HUDEP-2 (cell line): ENCODE measurements at regions not wholly inside any gene's neighbourhood (a gene's known extent, or its start where the extent isn't known, plus 50 kb on each side); places are given as distances from the start of the nearest gene placed in this dataset.
A peak's percentile ranks its signal among the peaks of the same experiment; 100 is the strongest.
"Not testable (repeated sequence)": the region's sequence is repeated elsewhere in the genome, so short reads cannot be mapped to it uniquely, and the experiment has no call there.

Experiments
- DNase-seq, 76 experiments: peaks; one replicate each; lab custom pipeline; 2025; ENCODE audit not compliant: unreplicated experiment in 76 of 76; lab: John Stamatoyannopoulos, UW

DNA sequence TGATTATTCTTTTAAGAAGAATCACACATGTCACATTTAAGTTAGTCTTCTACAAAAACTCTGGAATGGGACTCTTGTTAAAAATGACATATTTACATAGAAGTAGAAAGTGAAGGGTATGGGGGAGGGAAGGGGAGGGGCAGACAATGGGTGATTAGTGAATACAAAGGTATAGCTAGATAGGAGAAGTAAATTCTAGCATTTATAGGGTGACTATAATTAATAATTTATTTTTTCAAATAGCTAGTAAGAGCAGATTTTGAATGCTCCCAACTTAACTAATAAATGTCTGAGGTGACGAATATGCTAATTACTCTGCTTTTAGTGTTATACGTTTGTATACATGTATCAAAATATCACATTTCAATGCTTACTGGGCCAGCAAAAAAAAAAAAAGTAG, 59.4 kb downstream of the BLTP3B start:
- DNase-seq, result no peak

DNA sequence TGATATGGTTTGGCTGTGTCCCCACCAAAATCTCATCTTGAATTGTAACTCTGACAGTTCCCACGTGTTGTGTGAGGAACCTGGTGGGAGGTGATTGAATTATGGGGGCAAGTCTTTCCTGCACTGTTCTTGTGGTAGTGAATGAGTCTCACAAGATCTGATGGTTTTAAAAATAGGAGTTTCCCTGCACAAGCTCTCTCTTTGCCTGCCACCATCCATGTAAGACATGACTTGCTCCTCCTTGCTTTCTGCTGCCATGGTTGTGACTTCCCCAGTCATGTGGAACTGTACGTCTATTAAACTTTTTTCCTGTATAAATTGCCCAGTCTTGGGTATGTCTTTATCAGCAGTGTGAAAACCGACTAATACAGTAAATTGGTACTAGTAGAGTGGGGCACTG, 63.9 kb downstream of the BLTP3B start:
- DNase-seq, result not testable (repeated sequence)

DNA sequence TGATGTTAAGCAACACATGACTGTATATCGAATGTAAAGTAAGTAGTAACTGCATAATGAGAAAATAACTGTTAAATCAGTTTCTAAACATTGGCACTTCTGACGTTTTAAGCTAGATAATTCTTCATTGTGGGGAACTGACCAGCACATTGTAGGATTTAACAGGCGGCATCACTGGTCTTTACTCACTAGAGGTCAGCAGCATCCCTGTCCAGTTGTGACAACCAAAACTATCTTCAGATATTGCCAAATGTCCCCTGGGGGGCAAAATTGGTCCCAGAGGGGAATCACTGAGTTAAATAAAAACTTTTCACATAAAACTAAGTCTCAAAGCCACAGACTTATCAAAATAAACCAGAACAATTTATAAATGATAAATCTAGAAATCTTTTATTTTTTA, 65.3 kb downstream of the BLTP3B start:
- DNase-seq, result peak in 1 of 76 experiments; percentile 2

DNA sequence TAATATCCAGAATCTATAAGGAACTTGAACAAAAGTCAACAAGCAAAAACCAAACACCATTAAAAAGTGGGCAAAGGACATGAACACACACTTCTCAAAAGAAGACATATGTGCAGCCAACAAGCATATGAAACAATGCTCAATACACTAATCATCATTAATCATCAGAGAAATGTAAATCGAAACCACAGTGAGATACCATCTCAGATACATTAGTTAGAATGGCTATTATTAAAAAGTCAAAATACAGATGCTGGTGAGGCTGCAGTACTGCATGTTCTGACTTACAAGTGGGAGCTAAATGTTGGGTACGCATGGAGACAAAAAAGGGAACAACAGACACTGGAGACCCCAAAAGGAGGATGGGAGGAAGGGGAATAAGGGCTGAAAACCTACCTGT, 67.1 kb downstream of the BLTP3B start:
- no peak for DNase-seq

DNA sequence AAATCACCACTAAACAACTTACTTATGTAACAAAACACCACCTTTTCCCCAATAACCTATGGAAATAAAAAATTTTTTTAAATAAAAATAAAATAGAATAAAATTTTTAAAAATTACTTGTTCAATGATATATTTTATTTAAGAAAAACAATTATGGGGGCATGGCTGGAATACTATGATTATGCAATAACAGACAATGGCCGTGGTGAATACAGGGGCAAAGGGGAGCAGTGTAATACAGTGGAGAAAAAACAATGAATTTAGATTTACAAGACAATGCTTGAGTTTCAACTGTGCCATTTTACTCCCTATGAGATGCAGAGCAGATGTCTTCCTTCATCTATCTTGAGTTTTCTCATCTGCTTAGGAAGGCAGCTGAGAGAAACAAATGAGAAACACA, 72.9 kb downstream of the BLTP3B start:
- DNase-seq, result no peak

DNA sequence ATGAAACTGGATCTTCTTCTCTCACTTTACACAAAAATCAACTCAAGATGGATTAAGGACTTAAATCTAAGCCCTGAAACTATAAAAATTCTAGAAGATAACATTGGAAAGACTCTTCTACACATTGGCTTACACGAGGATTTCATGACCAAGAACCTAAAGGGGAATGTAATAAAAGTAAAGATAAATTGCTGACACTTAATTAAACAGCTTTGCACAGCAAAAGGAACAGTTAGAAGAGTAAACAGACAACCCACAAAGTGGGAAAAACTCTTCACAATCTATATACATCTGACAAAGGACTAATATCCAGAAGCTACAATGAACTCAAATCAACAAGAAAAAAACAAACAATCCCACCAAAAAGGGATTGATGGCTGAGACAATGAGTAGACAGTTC, 74.4 kb downstream of the BLTP3B start:
- no peak for DNase-seq

DNA sequence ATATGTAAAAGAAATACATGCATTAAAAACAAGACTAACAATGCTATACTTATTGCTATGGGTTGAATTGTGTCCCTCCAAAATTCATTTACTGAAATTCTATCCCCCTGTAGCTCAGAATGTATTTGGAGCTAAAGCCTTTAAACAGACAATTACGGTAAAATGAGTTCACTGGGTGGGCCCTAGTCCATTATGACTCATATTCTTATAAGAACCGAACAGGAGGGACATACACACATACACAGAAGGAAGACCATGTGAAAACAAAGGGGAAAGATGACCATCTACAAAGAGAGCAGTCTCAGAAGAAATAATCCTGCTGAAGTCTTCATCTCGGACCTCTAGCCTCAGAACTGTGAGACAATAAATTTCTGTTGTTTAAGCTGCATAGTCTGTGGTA, 77.1 kb upstream of the ANKS1B start:
- no peak for DNase-seq

DNA sequence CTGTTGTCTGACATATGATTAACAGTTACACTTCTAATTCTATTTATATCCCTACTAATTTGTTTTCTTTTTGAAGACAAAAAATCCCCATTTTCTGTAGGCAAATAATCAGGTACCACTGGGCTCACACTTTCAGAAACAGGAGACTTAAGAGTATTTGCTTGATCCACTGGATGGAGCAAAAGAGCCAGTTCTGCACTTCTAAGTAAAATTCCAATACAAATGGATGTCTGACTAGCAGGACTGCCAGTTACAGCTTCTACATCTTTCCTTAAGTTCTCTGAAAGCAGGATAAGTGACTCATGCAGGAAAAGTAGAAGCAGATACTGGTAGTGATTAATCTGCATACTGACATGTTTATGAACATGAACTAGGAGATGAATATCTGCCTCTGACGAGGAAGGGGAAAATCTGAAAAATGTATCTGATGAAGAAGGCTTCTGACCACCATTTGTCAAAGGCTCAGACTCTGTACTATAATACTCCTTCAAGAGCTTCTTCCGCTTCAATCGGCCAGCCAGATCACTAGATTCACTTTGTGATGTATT, 73.8 kb upstream of the ANKS1B start:
- DNase-seq, result no peak

DNA sequence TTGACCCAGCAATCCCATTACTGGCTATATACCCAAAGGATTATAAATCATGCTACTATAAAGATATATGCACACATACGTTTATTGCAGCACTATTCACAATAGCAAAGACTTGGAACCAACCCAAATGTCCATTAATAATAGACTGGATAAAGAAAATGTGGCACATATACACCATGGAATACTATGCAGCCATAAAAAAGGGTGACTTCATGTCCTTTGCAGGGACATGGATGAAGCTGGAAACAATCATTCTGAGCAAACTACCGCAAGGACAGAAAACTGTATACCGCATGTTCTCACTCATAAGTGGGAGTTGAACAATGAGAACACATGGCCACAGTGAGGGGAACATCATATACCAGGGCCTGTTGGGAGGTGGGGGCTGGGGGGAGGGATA, 61.5 kb upstream of the ANKS1B start:
- DNase-seq, result not testable (repeated sequence)

DNA sequence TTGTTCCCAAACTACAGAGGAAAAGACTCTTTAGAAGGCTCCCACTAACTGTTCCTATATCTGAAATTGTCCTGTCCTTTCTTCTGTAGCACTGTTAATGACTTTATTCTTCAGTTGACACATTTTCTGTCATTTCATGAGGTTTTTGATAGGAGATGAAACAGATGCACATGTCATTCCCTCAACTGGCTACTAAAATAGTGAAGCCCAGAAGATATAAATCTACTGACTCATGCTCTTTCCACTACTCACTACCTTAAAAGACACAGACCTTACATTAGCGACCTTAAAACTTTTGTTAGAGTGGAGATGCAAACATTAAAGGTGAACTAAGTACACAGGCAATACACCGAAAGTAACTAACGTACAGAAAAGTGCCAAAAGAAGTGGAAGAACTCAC, 59.5 kb upstream of the ANKS1B start:
- DNase-seq, result peak in 3 of 76 experiments; percentile 2 to 22 (median 18)

DNA sequence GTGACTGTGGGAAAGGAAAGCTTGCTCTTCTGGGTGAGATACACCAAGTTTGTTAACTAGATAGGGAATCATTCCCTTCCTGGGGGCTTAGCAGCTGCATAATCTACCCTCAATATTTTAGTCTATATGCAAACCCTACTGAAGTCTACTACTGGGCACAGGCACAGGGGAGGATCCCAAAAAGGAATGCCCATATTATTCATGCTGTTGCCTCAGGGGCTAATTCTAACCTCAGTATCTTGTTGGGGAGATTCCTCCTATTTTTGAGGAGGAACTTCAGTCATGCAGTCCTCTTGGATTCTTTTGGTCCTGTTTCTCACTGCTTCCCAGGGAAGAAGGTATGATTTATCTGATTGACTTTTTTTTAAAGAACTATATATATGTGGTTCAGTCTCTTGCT, 58.9 kb upstream of the ANKS1B start:
- DNase-seq, result no peak
